GM19467 (cell line): ENCODE measurements at regions not wholly inside any gene's neighbourhood (a gene's known extent, or its start where the extent isn't known, plus 50 kb on each side); places are given as distances from the start of the nearest gene placed in this dataset.

Experiments
- ATAC-seq: cut with Tn5 transposase; IDR thresholded peaks from one replicate; pipeline ENCODE4 v1.9.1; 2021; ENCODE audit warnings: mild to moderate bottlenecking, moderate library complexity; ENCODE audit not compliant: unreplicated experiment

DNA sequence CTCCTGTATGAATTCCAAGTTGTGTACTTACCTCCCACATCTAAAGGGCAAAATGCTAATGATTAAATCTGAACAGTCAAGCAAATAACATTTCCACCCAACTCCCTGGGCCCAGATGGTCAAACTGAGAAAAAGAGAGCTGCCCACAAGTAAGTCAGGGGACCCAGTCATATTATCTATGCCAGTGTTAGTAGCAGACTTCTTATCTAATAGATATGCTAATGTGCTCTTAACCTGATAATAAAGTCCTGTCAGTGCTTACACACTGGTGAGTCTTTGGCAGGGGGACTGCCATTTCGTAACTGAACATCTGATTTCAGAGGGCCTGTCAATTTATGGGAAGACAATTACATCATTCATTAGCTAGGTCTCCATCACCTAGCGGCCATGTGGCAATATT lies 292.3 kb upstream of the WWC1 start:
- no peak for ATAC-seq

DNA sequence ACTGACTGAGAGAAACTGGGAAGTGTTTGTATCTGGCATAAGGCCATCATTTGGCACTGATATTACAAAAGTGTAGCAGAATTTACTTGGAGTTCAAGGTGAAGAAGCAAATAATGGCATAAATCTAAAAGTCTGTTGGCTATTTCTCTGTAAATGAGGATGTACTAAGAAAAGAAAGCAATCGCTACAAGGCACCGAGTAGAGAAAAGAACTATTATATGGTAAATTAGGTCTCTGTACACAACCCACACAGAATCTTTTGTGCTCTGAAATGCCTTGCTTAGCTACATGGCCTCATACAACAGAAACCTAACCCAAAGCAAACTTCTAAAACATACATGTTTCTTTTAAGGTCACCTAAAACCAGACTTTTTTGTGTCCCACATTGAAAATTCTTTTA lies 290.1 kb upstream of the WWC1 start:
- ATAC-seq, result no peak

DNA sequence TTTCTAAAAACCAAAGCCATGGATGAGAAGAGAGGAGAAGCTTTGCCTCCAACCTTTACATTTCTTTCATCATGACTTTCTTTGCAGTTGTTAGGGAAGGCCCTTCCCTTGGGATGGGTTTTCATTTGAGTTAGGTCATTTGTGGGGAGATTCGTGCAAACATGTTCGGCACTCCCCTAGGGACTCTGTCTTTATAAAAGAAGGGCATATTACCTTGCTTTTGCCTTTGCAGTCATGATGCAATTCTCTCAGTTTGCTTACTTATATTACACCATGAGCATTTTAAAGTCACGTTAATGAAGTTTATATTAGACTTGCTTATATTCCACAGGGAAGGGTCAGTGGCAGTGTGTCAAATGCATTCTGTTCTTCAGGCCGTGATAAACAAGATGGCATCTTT lies 289.3 kb upstream of the WWC1 start:
- no peak for ATAC-seq

DNA sequence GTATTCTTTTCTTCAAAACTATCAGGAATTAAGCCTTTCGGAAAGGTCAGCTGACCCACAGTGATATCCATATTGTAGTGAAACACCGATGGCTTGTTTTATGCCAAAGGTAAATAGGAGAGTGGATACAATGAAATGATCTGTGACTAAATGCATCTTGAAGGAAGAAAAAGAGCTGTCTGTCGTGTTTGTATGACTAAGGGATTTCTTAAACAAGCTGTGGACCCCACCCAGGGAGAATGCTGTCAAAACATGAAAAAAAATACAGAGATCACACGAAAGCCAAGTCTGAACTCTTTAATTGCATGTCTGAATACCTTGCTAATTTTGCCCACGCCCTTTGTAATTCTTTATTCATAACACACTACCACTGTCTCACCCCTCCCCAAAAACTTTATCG lies 286.4 kb upstream of the WWC1 start:
- ATAC-seq, result no peak

DNA sequence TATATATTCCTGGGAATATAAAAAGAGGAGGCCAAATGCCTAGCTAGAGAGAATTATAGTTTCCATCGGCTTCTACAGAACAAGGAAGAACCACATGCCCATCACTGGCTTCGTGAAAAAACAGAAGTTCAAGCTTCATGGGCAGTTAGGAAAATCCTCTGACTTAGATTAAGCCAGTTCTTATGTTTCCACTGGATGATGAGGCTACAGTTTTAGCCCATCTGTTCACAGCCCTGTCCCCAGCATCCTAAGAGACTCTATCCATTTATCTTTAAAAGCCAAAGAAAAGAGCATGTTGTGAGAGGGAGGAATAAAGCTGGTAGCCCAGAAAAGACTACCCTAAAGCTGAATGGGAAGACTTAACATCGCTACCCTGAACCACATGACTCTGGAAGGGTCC lies 285.5 kb upstream of the WWC1 start:
- no peak for ATAC-seq

DNA sequence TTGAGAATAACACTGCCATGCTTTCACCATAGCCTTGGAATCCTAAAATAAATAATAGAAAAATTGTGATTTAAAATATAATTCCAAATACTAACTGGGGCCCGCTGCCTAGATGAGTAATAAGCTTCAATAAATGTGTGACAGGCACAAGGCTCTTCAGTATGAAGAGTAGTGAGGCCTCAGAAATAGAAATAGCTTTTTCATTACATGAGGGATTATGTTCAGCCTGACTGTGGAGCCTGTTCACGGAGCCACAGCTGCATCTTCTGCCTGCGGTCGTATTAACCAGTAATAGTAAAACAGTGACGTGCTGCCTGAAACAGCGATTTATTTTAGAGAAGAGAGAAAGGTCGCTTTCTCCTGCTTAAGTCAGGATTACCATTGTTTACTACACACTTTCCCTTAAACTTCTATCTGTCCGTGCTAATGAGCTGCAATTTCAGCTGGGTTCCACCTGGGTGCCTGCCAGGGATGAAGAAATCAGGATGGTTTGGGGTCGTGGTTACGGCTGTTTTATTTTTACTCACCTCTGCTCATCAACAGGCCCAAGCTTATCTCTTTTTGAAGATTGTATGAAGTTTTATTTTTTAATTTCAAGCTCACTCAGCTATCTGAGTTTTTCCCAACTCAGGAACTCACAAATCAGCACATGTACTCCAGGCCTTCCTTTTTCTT lies 284.9 kb upstream of the WWC1 start:
- no peak for ATAC-seq

DNA sequence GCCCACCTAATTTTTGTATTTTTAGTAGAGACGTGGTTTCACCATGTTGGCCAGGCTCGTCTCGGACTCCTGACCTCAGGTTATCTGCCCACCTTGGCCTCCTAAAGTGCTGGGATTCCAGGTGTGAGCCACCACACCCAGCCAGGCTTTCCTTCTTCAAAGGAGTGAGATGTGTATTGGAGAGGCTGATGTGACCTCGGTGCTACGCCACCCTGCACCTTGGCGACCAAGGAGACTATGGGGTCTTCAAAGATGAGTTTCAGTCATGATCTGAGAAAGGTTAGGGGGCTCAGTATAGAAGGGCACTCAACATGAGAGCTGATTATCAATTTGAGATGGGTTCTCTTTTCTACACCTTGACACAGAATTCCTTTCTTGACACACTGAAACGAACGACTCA lies 284.2 kb upstream of the WWC1 start:
- ATAC-seq, result no peak

DNA sequence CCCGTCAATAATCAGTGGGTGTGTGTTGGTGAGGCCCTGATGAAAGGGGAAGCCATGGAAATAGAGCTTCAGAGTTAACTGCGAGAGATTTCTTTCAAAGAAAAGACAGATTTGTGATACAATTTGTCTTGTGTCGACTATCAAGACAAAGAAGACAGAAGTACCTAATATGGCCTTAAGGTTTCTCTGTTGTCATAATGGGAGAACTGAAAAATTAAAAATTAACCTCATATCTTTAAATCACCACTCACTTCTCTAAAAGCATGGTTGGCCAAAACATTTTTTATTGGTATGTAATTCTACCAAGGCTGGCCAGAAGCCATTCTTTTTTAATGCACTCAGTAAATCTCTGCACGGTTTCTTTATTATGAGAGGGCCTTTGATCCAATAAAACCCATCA lies 282.9 kb upstream of the WWC1 start:
- ATAC-seq, result no peak

DNA sequence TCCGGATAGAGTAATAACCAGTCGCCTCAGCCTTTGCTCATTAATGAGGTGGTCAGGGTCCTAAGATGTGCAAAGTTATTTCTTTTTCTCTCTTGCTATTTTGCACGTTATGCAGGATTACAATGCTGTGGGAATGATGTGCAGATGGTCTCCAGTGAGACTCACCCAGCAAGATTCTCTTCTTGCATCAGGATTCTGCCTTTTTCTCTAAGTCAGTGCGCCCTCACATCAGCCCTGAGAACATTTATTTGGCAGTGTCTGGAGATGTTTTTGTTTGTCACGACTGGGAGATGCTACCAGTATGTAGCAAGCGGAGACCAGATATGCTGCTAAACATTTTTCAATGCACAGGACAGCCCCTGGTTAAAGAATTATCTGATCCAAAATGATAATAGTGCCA lies 280.3 kb upstream of the WWC1 start:
- no peak for ATAC-seq

DNA sequence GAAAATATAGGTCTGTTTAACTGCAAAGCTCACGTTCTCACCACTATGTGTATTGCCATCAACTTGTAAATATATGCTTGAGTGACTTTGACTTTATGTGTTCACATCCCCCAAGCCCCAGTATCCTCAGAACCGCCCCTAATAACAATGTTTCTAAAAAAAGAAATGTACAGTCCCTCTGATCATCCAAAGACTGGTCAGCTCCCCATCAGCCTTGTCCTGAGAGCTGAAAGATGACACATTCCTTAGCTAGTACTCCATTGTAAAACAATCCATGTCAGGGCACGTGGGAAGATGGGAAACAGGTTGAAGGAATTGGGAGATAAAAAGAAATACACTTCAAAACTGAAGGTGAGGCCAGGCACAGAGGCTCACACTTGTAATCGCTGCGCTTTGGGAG lies 279.4 kb upstream of the WWC1 start:
- no peak for ATAC-seq

DNA sequence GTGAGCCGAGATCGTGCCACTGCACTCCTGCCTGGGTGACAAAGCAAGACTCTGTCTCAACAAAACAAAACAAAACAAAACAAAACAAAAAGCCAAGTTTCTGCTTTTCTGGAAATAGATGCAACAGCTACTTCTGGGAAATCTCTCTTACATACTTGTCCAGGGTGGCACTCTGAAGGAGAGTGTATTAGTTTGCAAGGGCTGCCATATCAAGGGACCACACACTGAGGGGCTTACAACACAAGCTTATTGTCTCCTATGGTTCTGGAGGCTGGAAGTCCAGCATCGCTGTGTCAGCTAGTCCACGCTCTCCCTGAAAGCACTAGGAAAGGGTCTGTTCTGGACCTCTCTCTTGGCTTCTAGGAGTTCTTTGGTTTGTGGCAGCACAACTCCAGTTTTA lies 277.9 kb upstream of the WWC1 start:
- ATAC-seq, result no peak

DNA sequence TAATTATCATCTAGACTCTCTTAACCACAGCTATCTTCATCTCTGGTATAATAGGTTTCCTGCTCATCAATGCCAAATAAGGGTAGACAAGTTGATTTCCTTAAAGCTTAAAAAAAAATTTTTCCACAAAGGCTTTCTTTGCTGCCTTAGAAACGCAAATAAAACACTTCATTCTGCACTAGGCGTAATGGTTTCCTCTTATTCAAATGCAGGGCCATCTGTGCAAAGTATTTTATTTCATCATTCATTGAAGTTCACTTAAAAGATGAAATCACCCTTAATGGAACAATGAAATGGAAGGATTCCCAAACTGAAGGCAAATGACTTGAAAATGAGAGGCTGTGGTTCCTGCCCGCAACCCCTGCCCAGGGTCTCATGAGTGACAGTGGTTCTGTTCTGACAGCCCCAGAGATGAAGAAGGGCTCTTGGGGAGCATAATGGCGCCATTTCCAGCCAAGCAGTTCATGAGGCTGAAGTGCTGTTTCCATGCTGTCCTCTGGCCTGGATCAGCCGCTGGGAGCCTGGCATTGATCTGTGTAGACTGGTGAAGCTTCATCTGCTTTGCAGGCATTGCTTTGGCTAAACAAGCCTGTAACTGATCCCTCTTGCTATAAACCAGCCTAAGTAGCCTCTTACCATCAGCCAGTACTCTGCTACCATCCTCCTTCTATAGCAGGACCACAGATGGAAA lies 276.9 kb upstream of the WWC1 start:
- ATAC-seq, result no peak

DNA sequence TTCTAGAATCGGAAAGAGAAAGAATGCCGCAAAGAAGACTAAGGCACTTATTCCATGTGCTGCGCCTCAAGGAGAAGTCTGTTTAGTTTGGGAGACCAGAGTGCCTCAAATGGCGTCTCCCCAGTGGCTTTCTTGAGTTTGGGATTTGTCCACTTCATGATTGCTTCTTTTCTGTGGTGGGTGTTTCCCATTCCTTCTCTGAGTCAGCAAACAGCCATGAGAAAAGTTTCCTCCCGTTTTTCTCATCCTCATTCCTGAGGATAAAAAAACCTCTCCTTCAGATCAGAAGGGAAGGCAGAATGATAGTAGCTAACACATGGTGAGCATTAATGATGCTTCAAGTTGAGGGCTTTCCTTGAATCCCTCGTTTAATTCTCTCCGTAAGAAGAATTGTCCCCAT lies 275.9 kb upstream of the WWC1 start:
- no peak for ATAC-seq

DNA sequence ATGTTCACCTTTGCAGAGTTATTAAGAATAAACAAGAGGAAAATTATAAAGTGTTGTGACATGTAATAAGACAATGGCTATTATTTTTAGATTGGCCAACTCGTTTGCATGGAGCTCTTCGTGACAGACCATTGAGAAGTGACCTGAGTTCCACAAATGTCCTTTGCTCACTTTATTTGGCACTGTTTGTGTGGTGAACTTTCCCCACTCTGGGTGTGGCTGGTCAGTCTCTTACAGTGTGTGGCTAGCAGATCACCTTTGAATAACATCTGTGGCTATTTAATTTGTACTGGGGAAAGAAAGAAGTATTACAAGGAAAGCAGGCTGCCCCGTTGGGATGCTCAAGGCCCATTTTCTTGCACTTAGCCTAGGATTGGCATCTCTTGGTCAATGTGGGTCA lies 274.1 kb upstream of the WWC1 start:
- ATAC-seq, result no peak

DNA sequence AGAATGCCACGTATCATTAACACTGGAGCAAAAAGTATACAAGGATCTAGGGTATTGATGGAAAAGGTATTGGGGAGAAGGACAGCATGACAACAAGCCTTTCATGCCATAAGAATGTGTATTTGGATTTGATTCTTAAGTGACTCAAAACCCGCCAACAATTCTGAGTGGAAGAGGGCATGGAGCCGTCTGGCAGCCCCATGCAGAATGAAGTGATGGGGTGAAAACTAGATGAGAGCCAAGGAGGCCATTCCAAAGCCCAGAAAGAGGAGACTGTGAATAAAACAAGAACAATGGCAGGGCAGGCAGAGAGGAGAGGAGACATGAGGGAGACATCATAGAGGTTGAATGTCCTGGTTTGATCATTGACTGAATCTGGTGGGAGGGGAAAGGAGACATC lies 272.3 kb upstream of the WWC1 start:
- no peak for ATAC-seq

DNA sequence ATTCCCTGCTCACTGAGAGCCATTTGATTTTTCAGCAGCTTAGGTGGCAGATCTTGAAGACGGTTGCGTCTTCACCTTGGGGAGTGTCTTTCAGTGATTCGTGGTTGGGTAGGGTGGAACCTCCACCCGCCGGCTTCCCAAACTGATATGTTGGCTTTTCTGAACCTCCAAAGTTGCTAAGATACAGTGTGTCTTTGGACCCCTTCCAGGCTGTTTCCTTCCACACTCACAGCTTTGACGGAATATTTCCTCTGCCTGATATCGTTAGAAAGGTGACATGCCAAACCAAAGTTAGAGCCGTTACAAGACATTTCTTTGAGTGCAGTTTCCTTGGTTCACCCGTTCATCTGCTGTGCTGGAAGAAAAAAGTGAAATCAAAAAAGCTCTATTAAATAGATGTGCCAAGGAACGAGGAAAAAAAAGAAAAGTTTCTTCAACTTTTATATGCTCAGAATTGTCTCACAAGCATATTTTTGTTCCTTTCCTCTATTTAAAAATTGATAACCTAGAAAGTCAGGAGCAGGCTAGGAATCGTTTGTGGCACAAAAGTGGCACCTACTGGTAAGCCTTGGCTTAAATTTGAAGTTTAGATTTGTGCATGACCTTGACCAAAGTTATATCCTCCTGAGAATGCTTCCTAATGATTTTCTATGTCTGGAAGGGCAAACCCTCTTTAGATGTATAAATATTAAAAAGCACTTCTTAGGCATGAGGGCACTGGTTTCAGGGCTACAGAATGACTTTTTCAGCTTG lies 270.7 kb upstream of the WWC1 start:
- no peak for ATAC-seq

DNA sequence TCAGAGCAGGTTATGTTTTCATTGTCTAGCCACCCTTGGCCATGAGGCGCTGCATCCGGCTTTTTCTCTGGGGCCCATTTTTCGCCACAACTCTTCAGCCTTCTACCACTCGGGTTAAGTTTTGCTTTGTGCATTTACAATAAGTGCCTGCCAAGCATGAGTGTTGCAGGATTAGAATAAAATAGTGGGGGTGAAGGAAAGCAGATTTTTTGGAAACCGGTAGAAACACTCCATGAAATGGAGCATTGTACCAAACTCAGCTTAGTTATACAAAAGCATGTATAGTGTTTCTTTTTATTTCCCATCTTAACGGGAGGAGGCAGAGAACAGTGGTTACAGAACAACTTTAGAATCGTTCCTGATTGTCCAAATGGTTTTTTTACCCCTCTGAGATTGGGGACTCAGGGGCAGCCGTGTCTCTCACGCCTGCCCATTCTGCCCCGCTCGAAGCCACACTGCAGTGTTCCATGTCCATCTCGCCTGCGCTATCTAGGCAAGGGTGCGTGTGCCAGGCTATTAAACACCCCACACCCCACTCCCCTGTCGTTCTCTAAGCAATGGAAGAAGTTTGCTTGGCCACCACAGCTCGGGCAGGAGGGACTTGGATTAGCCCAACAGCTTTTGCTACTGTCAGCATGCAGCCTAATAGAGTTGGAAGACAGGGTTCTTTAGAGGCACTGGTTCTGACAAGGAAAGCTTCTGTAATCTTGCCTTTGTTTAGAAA lies 268.8 kb upstream of the WWC1 start:
- ATAC-seq, result no peak

DNA sequence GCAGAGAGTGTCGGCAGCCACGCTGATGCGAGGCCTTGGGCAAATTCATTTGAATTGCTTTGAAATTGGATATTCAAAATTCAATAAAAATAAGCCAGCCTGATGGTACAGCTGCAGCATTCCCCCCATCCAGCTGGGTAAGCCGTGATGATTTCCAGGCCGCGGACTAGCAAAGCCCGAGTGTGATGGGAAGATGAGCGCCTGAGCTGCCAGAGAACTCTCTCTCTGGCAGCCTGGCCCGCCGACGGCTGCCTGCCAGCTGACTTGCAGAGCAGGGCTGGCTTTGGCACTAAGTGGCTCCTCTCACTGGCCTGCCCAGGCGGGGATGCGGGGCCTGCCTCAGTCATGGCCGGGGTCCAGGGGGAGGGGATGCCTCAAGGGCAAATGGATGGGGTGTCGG lies 268.3 kb upstream of the WWC1 start:
- ATAC-seq, result no peak

DNA sequence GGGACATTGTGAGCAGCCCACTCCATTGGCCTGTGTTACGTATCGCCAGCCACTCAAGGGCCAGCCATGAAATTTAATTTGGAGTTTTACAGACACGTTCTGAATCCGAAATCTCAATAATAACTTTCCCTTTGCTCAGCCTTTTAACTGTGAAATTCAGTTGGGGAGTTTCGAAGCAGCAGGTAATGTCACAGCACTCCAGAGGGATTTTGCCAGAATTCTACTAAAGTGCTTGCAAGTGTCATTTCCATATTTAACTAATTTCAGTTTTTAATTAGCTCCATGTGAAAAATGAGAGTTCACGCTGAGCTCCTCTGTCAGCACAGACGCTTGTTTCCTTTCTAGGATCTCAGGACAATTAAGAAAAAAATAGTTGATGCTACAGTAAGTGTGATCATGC lies 267.1 kb upstream of the WWC1 start:
- ATAC-seq, result no peak

DNA sequence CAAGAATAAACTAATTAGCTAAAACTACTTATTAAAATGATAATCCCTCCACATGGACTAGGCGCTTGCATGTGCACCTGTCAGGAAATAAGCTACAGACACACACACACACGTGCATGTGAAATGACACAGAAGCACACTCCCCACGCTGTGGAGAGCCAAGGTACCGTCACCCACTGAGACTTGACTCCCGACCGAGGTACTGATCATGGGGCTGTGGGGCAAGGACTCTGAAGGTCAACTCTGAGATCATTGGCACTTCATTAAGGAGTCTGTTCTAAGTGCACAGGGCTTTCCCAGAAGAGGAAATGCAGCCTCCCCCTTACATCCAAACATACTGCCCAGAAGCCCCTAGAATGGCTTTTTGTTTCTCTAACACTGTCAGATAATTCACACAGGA lies 264.4 kb upstream of the WWC1 start:
- no peak for ATAC-seq

DNA sequence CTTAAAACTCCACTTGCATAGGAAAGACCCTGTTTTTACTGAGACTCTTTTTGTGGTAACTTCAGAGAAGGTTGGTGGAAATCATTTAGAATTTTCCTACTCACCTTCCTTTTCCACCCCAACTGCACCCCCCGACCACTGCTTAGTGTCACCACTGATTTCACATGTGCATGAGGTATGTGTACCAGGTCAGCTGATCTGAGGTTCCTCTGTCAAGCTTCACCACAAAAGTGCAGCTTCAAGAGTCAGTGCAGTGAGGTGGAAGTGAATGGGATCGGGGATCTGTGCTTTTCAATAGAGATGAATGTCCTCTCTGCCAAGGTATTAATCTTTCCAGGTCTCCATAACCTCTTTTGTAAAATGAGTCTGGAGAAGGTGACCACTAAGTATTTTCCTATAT lies 260.5 kb upstream of the WWC1 start:
- no peak for ATAC-seq

DNA sequence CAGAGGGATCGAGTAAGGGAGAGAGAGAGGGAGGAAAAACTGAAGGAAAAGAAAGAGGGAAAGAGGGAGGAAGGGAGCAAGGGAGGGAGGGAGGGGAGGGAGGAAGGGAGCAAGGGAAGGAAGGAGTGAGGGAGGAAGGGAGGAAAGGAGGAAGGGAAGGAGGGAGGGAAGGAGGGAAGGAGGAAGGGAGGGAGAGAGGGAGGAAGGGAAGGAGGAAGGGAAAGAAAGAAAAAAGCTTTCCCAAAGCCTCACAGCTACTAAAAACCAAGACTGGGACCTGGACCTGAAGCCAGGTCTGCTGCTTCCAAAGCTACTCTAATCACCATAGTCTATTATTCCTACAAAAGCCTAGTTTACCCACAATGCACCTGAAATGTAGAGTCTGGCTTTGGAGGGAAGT lies 259.8 kb upstream of the WWC1 start:
- ATAC-seq, result no peak
